Myocyte (in vitro differentiated cells): ENCODE measurements at regions not wholly inside any gene's neighbourhood (a gene's known extent, or its start where the extent isn't known, plus 50 kb on each side); places are given as distances from the start of the nearest gene placed in this dataset.

Source experiments
- DNase-seq: peaks from one replicate; pipeline ENCODE4 v3.0.0-alpha.2; 2012; ENCODE audit warnings: low read depth

GRCh38 chr2:107215401-107216350 is 329.7 kb upstream of the ST6GAL2 start:
- DNase-seq: no peak

DNA sequence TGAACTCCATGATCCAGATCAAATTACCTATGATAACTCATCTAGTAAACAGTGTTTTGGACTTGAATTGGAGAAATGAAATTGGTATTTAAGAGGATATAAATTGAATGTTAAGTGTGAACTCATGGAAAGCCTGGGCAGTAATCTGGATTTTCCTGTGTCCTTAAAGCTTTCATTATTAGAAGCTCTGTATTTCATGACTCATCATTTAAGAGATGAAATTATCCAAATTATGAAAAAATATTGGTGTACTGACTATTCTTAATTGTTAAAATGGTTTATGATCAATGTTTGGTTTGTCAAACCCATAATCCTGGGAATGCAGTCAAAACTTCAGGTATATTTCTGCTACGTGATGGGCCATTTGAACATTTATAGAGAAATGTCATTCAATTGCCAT is 332.2 kb upstream of the ST6GAL2 start:
- no peak for DNase-seq

GRCh38 chr2:107222466-107222865 is 336.5 kb upstream of the ST6GAL2 start:
- DNase-seq: no peak

DNA sequence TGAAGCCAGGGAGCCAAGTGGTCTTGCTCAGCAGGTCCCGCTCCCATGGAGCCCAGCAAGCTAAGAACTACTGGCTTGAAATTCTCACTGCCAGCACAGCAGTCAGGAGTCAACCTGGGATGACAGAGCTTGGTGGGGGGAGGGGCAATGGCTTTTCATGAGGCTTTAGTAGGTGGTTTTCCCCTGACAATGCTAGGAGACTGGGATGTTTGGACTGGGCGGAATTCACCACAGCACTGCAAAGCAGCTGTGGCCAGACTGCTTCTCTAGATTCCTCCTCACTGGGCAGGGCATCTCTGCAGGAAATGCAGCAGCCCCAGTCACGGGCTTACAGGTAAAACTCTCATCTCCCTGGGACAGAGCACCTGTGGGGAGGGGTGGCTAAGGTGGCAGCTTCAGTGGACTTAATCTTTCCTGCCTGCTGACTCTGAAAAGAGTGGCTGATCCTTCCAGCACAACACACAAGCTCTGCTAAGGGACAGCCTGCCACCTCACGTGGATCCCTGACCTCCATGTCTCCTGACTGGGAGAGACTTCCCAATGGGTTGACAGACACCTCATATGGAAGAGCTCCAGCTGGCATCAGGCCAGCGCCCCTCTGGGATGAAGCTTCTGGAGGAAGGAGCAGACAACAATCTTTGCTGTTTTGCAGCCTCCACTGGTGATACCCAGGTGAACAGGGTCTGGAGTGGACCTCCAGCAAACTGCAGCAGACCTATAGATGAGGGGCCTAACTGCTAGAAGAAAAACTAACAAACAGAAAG is 349.7 kb upstream of the ST6GAL2 start:
- DNase-seq: peak; percentile 32

- DNase-seq: no peak
Measured at GRCh38 chr2:107242811-107243210, 356.8 kb upstream of the ST6GAL2 start.

DNA sequence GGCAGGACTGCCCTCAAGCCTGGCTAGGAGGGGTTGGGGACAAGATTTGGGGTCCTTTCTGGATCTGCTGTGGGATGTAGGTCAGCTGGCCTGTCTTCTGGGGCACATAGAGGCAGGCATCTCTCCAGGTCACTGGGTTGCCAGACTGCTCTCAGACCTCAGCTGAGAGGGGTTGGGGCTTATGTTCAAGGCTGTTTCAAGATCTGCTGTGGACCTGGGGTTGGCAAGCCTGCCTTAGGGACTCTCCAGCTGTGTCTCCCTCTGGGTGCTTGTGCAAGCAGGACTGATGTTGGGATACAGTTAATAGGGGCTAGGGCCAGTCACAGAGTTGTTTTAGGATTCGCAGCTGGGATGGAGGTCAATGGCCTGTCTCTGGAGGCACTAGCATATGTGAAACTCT is 363.0 kb upstream of the ST6GAL2 start:
- DNase-seq: no peak

GRCh38 chr2:107255744-107256143 is 369.8 kb upstream of the ST6GAL2 start:
- DNase-seq: no peak

DNA sequence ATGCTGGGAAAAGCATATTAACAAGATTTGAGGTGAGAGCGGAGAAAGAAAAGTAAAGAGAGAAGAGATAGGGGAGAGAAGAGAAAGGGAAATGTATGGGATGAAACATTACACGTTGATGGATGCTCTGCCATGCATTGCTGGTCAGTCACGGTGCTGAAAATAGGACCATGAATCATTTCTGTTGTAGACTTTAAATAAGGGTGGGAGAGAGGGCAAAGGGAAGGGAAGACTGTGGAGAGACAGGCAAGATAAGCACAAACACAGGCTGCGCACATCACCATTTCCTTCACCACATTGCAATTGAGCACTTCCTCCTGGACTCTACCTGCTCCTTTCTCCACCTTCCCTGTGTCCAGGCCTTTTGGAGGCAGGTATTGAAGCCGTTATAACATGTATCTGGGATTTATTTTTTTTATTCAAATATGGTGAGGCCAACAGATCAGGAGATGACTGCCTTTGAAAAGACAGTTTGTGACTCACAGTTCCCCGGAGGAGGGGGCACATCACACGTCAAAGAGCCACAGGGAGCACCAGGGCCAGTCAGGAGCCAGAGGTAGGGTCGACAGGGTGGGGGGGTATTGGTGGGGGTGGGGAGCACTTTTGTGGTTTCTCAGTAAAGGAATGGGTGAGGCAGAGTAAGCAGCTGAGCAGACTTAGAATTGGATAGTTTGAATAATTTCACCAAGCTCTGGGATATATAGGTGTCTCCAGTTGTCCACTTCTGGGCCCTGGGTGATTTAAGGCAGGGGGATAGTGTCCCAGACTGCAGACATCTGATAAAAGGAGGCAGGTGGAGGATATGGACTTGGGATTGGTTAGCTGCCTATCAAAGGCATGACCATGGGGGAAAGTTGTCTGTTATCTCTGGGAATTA is 372.8 kb upstream of the ST6GAL2 start:
- DNase-seq: peak; percentile 67

- DNase-seq: peak; percentile 37
Measured at GRCh38 chr2:107259408-107260195, 373.6 kb upstream of the ST6GAL2 start.

GRCh38 chr2:107263628-107264027 is 377.7 kb upstream of the ST6GAL2 start:
- no peak for DNase-seq

DNA sequence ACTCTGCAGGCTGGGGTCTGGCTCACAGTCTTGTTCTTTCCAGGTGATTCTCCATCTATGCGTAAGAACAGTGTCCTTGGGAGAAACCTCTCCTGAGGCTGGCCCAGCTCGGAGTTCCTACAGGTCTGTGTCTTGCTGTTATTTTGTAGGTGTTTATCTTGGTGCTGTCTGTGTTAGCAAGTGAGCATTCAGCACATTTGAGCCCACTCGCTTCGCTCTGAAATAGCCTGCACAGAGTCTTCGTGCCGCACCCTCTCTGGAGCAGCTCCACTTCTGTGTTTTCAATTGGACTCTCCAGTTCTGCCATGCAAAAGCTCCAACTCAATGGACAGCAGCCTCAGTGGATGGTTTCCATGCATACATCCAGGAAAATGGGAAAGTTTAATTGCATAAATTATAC is 378.2 kb upstream of the ST6GAL2 start:
- no peak for DNase-seq

DNA sequence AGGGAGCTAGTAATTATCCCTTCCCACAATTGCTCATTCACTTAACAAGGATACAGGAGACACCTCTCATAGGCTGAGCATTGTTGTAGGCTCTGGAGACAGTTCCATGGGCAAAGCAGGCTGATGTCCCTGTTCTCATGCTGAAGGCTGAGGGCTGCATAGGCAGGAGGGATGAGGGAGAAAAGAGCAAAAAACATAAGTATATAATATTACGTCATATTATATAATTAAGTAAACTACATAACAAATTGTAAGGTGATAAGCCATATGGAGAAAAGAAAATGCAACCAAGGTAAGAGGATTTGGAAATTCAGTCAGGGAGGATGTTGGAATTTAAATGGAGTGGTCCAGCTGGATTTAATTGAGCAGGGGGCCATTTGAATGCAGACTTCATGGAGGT is 380.6 kb upstream of the ST6GAL2 start:
- no peak for DNase-seq

DNA sequence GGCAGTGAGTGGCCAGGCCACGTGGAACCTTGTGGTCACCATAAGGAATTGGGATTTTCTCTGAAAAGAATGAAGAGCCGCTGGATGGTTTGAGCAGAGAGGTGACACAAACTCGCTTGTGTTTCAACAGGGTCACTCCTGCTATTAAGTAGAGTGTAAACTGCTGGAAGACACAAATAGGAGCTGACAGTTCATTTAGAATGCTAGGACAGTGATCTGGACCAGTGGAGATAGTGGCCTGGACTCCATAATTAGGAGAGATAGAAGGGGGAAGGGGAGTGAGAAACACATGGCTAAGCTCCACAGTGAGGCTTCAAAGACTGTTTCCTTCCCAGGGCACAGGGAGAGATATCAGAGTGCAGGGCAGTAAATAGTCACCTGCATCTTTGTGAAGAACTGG is 381.1 kb upstream of the ST6GAL2 start:
- DNase-seq: no peak

- DNase-seq: no peak
Measured at GRCh38 chr2:107276034-107276433, 390.1 kb upstream of the ST6GAL2 start.

GRCh38 chr2:107278672-107279071 is 392.7 kb upstream of the ST6GAL2 start:
- DNase-seq: no peak

GRCh38 chr2:107281637-107282036 is 395.7 kb upstream of the ST6GAL2 start:
- no peak for DNase-seq

- DNase-seq: no peak
Measured at GRCh38 chr2:107282135-107282534, 396.2 kb upstream of the ST6GAL2 start.

DNA sequence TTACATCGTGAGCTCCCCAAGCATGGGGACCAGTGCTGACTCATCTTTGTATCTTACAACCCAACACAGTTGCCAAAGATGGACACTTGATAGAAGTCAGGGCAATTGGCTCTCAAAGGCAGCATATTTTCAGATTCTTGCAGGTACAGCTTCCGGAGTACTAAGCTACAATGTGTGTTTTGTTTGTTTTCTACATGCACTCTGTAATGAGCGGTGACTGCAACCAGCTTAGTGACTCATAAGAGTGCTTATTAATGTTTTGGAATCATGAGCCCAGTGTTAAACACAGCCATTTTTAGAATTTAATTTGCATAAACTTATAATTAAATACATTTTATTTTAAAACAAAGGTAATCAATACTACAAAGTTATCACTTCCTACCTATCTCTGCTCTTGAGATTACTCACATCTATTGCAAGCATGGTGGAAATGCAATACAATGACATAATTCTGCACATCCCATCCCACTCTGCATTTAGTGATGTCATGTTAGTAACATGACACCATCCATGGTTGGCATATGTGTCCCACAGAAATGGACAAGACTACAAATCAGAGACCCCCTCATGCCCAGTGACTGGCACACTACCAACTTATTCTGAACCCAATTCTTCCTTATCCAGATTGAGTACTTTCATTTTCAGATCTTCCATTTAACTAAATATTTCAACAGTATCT is 399.8 kb upstream of the ST6GAL2 start:
- DNase-seq: no peak

DNA sequence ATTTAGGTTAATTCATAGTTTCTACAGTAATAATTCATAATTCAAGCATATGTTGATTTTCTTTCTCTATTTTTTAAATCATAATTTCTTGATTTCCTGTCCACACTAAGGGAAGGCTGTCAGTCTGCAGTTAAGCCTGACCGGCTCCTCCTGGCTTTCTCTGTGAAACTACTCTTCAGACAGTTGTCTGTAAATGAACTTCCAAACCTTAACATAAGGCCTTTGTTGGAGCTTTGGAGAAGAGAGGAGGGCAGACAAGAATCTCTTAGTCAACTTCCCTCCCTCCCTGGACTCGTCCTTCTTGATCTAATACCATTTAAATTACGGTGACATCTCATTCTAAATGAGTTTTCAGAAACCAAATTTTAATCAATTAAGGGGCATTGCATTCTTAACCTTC is 404.1 kb upstream of the ST6GAL2 start:
- no peak for DNase-seq

DNA sequence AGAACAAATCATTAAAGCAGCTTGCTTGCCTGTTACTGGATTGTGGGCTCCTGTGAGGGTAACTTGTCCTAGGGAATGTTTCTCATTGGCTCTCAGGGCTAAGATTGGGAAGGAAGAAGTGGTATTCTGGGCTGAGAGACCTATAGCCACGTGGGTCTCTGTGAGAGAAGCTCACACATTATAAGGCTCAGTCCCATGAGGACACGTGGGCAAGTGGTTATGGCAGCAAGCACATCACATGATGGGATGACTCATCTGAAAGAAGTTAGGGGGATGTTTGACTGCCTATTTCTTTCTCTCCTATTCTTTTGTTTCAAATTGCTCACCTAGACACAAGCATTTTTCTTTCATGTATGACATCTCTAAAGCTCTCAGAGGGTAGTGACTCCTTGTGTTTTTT is 418.0 kb upstream of the ST6GAL2 start:
- DNase-seq: peak; percentile 46
